Spleen (tissue), 7 donors: ENCODE measurements at regions not wholly inside any gene's neighbourhood (a gene's known extent, or its start where the extent isn't known, plus 50 kb on each side); places are given as distances from the start of the nearest gene placed in this dataset.

ENCODE experiments used
- POLR2A ChIP-seq, 3 donors: fragments of 450-650 bp; IDR thresholded peaks; one replicate each; pipeline ENCODE4 v1.5.1; 2017; ENCODE audit warnings: antibody characterized with exemption in 3 of 3, mild to moderate bottlenecking in 1 of 3
- POLR2AphosphoS5 ChIP-seq, 3 donors: sonication (generic); formaldehyde crosslinking; IDR thresholded peaks; one replicate each; pipeline ENCODE4 v1.5.1; 2017; ENCODE audit warnings: antibody characterized with exemption in 3 of 3
- TF ChIP-seq, protein P1 (sequence below), 11 experiments: fragments of 200-600 bp in 7 of 11; fragments of 450-650 bp in 4 of 11; sonication (generic) in 4 of 11; IDR thresholded peaks in 8 of 11; conservative IDR thresholded peaks in 3 of 11; 1 replicate in 7 of 11; 2 replicates in 4 of 11; pipeline versions ENCODE4 v1.4.0 to v1.8.0; 2016 to 2021; ENCODE audit warnings: antibody characterized with exemption in 11 of 11, inconsistent platforms in 4 of 11, mild to moderate bottlenecking in 1 of 11
- donor health status: DM: no; HTN: no; CAD: no; lungs with moderate emphysema.
- donor health status: DM: no; HTN: no; CAD: no.
- donor health status: DM: no; HTN: no; CAD: no.

- no peak for TF ChIP-seq POLR2A (IDR thresholded peaks at IDR 0.05)
- TF ChIP-seq, protein P1, sequence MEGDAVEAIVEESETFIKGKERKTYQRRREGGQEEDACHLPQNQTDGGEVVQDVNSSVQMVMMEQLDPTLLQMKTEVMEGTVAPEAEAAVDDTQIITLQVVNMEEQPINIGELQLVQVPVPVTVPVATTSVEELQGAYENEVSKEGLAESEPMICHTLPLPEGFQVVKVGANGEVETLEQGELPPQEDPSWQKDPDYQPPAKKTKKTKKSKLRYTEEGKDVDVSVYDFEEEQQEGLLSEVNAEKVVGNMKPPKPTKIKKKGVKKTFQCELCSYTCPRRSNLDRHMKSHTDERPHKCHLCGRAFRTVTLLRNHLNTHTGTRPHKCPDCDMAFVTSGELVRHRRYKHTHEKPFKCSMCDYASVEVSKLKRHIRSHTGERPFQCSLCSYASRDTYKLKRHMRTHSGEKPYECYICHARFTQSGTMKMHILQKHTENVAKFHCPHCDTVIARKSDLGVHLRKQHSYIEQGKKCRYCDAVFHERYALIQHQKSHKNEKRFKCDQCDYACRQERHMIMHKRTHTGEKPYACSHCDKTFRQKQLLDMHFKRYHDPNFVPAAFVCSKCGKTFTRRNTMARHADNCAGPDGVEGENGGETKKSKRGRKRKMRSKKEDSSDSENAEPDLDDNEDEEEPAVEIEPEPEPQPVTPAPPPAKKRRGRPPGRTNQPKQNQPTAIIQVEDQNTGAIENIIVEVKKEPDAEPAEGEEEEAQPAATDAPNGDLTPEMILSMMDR (IDR thresholded peaks at IDR 0.05 in 8 of 11, conservative IDR thresholded peaks at IDR 0.05 in 3 of 11), result no peak
- TF ChIP-seq POLR2AphosphoS5 (IDR thresholded peaks at IDR 0.05), result no peak
These were observed 160.3 kb upstream of the MVB12B start for GRCh38 chr9:126166291-126166690.
